ENCODE measurements at regions not wholly inside any gene's neighbourhood (a gene's known extent, or its start where the extent isn't known, plus 50 kb on each side); places are given as distances from the start of the nearest gene placed in this dataset.

- CTCF ChIA-PET = interaction anchor here (2.1 kb wide), 1 partner anchor 80 kb away, joined by 7 read pairs; no protein-coding TSS in a partner anchor
- peak; percentile 93 for DNase-seq (ENCODE audit: low spot score)
- TF ChIP-seq EZH2 (IDR thresholded peaks at IDR 0.05; ENCODE audit: borderline replicate concordance, low read depth, low read length, poor library complexity, severe bottlenecking) (no peak), CTCF (conservative IDR thresholded peaks at IDR 0.05; ENCODE audit: low read depth, low read length) (no peak)
- Histone ChIP-seq H3K27me3 (replicated peaks; ENCODE audit: insufficient read depth, low read depth, low read length, poor library complexity) (no peaks in the 10 kb centered on the region), H3K4me1 (ENCODE audit: insufficient read depth, low read length, poor library complexity, severe bottlenecking) (peaks cover 52% of the 10 kb centered on the region), H3K9me3 (ENCODE audit: low read depth, low read length, poor library complexity, severe bottlenecking) (no peaks in the 10 kb centered on the region), H3K27ac (ENCODE audit: low read depth, low read length, poor library complexity, severe bottlenecking) (peak overlapping the region; percentile 84), H3K4me3 (ENCODE audit: low read depth, low read length, poor library complexity, severe bottlenecking) (no peak overlapping the region), H3K36me3 (ENCODE audit: insufficient read depth, low read length, poor library complexity, severe bottlenecking) (no peaks in the 10 kb centered on the region)
- intact Hi-C loops (cut with micrococcal nuclease; ENCODE audit: unreplicated experiment) = loop anchor here (5.0 kb wide), 1 partner anchor 164 kb away; no protein-coding TSS in a partner anchor
- no TSS peak for BruUV-seq (replicated peaks)
- POLR2A ChIA-PET (ENCODE audit: low non-redundant PET) = no interaction called here
Measured at GRCh38 chr1:201713086-201713810, 115.7 kb upstream of the IPO9 start.

GRCh38 chr1:201714542-201715329, 114.2 kb upstream of the IPO9 start:
- ChIA-PET CTCF (interaction anchor here (0.7 to 1.7 kb wide), 2 partner anchors 79 to 156 kb away, joined by 4 to 8 read pairs; no protein-coding TSS in a partner anchor), POLR2A (ENCODE audit: low non-redundant PET) (interaction anchor here (0.8 kb wide), 2 partner anchors 46 to 291 kb away, joined by 4 to 5 read pairs; no protein-coding TSS in a partner anchor)
- BruUV-seq (replicated peaks) = no TSS peak
- intact Hi-C loops (cut with micrococcal nuclease; ENCODE audit: unreplicated experiment) = loop anchor here (5.0 kb wide), 1 partner anchor 163 kb away; no protein-coding TSS in a partner anchor
- Histone ChIP-seq H3K27ac (ENCODE audit: low read depth, low read length, poor library complexity, severe bottlenecking) (peak overlapping the region; percentile 59), H3K27me3 (replicated peaks; ENCODE audit: insufficient read depth, low read depth, low read length, poor library complexity) (no peaks in the 10 kb centered on the region), H3K9me3 (ENCODE audit: low read depth, low read length, poor library complexity, severe bottlenecking) (no peaks in the 10 kb centered on the region), H3K4me3 (ENCODE audit: low read depth, low read length, poor library complexity, severe bottlenecking) (no peak overlapping the region), H3K36me3 (ENCODE audit: insufficient read depth, low read length, poor library complexity, severe bottlenecking) (peaks cover 4% of the 10 kb centered on the region), H3K4me1 (ENCODE audit: insufficient read depth, low read length, poor library complexity, severe bottlenecking) (peaks cover 60% of the 10 kb centered on the region)
- no peak for TF ChIP-seq CTCF (conservative IDR thresholded peaks at IDR 0.05; ENCODE audit: low read depth, low read length)
- no peak for TF ChIP-seq EZH2 (IDR thresholded peaks at IDR 0.05; ENCODE audit: borderline replicate concordance, low read depth, low read length, poor library complexity, severe bottlenecking)
- DNase-seq (ENCODE audit: low spot score) = peak; percentile 90

GRCh38 chr1:201715351-201715750, 113.6 kb upstream of the IPO9 start:
- TF ChIP-seq CTCF (conservative IDR thresholded peaks at IDR 0.05; ENCODE audit: low read depth, low read length) = no peak

More at GRCh38 chr1:201715351-201715750, 113.6 kb upstream of the IPO9 start:
- Histone ChIP-seq H3K4me1 (ENCODE audit: insufficient read depth, low read length, poor library complexity, severe bottlenecking) (peaks cover 62% of the 10 kb centered on the region), H3K9me3 (ENCODE audit: low read depth, low read length, poor library complexity, severe bottlenecking) (no peaks in the 10 kb centered on the region), H3K27me3 (replicated peaks; ENCODE audit: insufficient read depth, low read depth, low read length, poor library complexity) (no peaks in the 10 kb centered on the region), H3K4me3 (ENCODE audit: low read depth, low read length, poor library complexity, severe bottlenecking) (no peak overlapping the region), H3K36me3 (ENCODE audit: insufficient read depth, low read length, poor library complexity, severe bottlenecking) (peaks cover 4% of the 10 kb centered on the region), H3K27ac (ENCODE audit: low read depth, low read length, poor library complexity, severe bottlenecking) (no peak overlapping the region)
- BruUV-seq (replicated peaks) = no TSS peak
- CTCF ChIA-PET = interaction anchor here (1.7 kb wide), 1 partner anchor 78 kb away, joined by 8 read pairs; no protein-coding TSS in a partner anchor
- intact Hi-C loops (cut with micrococcal nuclease; ENCODE audit: unreplicated experiment) = no loop called here
- POLR2A ChIA-PET (ENCODE audit: low non-redundant PET) = interaction anchor here (0.8 kb wide), 1 partner anchor 47 kb away, joined by 4 read pairs; no protein-coding TSS in a partner anchor
- DNase-seq (ENCODE audit: low spot score) = no peak
